Neural cell (in vitro differentiated cells): ENCODE measurements at regions not wholly inside any gene's neighbourhood (a gene's known extent, or its start where the extent isn't known, plus 50 kb on each side); places are given as distances from the start of the nearest gene placed in this dataset.
"Not testable (repeated sequence)": the region's sequence is repeated elsewhere in the genome, so short reads cannot be mapped to it uniquely, and the experiment has no call there.

Source experiments
- H2AFZ ChIP-seq: fragments of 200-600, 300-800 bp; sonication (generic), shearing (Covaris generic); 2 replicates; pipeline ENCODE4 v1.6.0; 2014; ENCODE audit warnings: low read depth, mild to moderate bottlenecking, antibody characterized with exemption, low read length, moderate library complexity
- H3F3A ChIP-seq: fragments of 200-600 bp; shearing (Covaris generic); 2 replicates; pipeline ENCODE4 v1.6.1; 2016; ENCODE audit warnings: mild to moderate bottlenecking, moderate library complexity, mixed read lengths, antibody characterized with exemption, low read length; ENCODE audit not compliant: insufficient read depth, poor library complexity, severe bottlenecking
- H3K27ac ChIP-seq: fragments of 200-600, 300-800 bp; sonication (generic), shearing (Covaris generic); 2 replicates; pipeline ENCODE4 v1.5.1; 2014; ENCODE audit warnings: mild to moderate bottlenecking, low read length, moderate library complexity
- H3K27me3 ChIP-seq: fragments of 300-800, 200-600 bp; sonication (generic), shearing (Covaris generic); 2 replicates; pipeline ENCODE4 v1.6.0; 2014; ENCODE audit warnings: mild to moderate bottlenecking, low read depth, low read length, moderate library complexity; ENCODE audit not compliant: insufficient read depth
- H3K36me3 ChIP-seq: fragments of 300-800, 200-600 bp; sonication (generic), shearing (Covaris generic); 2 replicates; pipeline ENCODE4 v1.5.1; 2014; ENCODE audit warnings: mild to moderate bottlenecking, antibody characterized with exemption, low read length, moderate library complexity; ENCODE audit not compliant: insufficient read depth
- H3K4me2 ChIP-seq: fragments of 300-800, 200-600 bp; sonication (generic), shearing (Covaris generic); 2 replicates; pipeline ENCODE4 v1.6.0; 2014; ENCODE audit warnings: mild to moderate bottlenecking, low read length
- H3K4me3 ChIP-seq: fragments of 300-800, 200-600 bp; sonication (generic), shearing (Covaris generic); 2 replicates; pipeline ENCODE4 v1.5.1; 2014; ENCODE audit warnings: mild to moderate bottlenecking, low read length, moderate library complexity
- H3K79me2 ChIP-seq: fragments of 200-600 bp; shearing (Covaris generic); replicated peaks from 2 replicates; pipeline ENCODE4 v1.6.0; 2014; ENCODE audit warnings: mild to moderate bottlenecking, low read length, moderate library complexity; ENCODE audit not compliant: insufficient read depth
- H3K9ac ChIP-seq: fragments of 300-800, 200-600 bp; sonication (generic), shearing (Covaris generic); 2 replicates; pipeline ENCODE4 v1.6.1; 2016; ENCODE audit warnings: mild to moderate bottlenecking, low read length, mixed read lengths
- H3K9me2 ChIP-seq: fragments of 200-600 bp; shearing (Covaris generic); 2 replicates; pipeline ENCODE4 v1.6.1; 2016; ENCODE audit warnings: mild to moderate bottlenecking, low read length, mixed read lengths; ENCODE audit not compliant: insufficient read depth
- H3K9me3 ChIP-seq: fragments of 200-600, 300-800 bp; sonication (generic), shearing (Covaris generic); 2 replicates; pipeline ENCODE4 v1.6.1; 2016; ENCODE audit warnings: mild to moderate bottlenecking, mixed run types, low read length, moderate library complexity, mixed read lengths
- H4K20me1 ChIP-seq: fragments of 200-600 bp; shearing (Covaris generic); 2 replicates; pipeline ENCODE4 v1.6.1; 2016; ENCODE audit warnings: mild to moderate bottlenecking, mixed run types; ENCODE audit not compliant: insufficient read depth
- EP300 ChIP-seq: fragments of 450-650 bp; conservative IDR thresholded peaks from 2 replicates; pipeline ENCODE4 v1.6.1; 2014; ENCODE audit warnings: antibody characterized with exemption, mild to moderate bottlenecking, moderate library complexity; ENCODE audit not compliant: poor library complexity, severe bottlenecking
- EZH2 ChIP-seq: fragments of 200-600, 300-800 bp; shearing (Covaris generic), sonication (generic); IDR thresholded peaks from 2 replicates; pipeline ENCODE4 v1.6.1; 2014; ENCODE audit warnings: antibody characterized with exemption, low read length, borderline replicate concordance, mild to moderate bottlenecking; ENCODE audit not compliant: insufficient read depth, poor library complexity, severe bottlenecking
- POLR2AphosphoS5 ChIP-seq: IDR thresholded peaks from 2 replicates; pipeline ENCODE4 v1.6.1; 2012
- RAD21 ChIP-seq: fragments of 450-650 bp; conservative IDR thresholded peaks from 2 replicates; pipeline ENCODE4 v1.6.1; 2014; ENCODE audit warnings: antibody characterized with exemption, mild to moderate bottlenecking, moderate library complexity
- SMC3 ChIP-seq: fragments of 450-650 bp; conservative IDR thresholded peaks from 2 replicates; pipeline ENCODE4 v1.6.1; 2014; ENCODE audit warnings: antibody characterized with exemption, mild to moderate bottlenecking, moderate library complexity; ENCODE audit not compliant: poor library complexity
- TF ChIP-seq, protein P1 (sequence below): IDR thresholded peaks from 2 replicates; pipeline ENCODE4 v1.6.1; 2012; ENCODE audit warnings: borderline replicate concordance
- TF ChIP-seq, protein P2 (sequence below): fragments of 450-650 bp; IDR thresholded peaks from 2 replicates; pipeline ENCODE4 v1.5.1; 2014; ENCODE audit warnings: antibody characterized with exemption, mild to moderate bottlenecking, moderate library complexity; ENCODE audit not compliant: poor library complexity, severe bottlenecking

DNA sequence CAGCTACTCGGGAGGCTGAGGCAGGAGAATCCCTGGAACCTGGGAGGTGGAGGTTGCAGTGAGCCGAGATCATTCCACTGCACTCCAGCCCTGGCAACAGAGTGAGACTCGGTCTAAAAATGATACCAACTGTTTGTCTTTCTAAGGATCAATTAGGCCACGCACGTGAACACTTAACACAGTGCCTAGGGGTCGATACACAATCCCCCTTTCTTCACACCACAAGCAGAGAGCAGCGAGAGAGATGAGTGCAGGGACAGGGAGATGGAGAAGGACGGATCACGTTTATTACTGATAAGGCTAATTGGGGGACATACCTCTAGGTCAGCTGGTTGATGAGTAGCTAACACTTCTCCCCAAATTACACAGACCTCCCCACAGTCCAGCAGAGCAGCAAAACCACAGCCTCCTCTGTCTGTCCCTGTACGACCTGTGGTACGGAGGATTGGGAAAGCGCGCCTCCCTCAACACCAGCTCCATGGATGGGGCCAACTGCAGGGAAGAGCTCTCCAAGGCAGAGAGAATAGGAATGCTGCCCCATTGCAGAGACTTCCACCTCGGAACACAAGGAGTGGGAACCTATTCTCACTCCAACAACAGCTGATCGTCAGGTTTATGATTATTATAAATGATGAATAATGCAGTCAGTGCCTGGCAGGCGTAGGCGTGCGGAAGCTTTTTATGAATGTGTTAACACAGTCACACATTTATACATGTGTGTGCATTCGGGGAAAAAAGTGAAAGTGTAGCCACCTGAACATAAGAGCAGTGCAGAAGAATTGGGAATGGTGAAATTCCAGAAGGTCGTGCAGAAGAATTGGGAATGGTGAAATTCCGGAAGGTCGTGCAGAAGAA lies 155.1 kb downstream of the C16orf95 start:
- Histone ChIP-seq H2AFZ (no peak overlapping the region), H3K27ac (no peak overlapping the region), H4K20me1 (no peaks in the 10 kb centered on the region), H3K9me3 (no peaks in the 10 kb centered on the region), H3K79me2 (no peaks in the 10 kb centered on the region), H3K4me2 (no peak overlapping the region), H3K4me3 (no peak overlapping the region), H3K36me3 (no peaks in the 10 kb centered on the region), H3K9me2 (no peaks in the 10 kb centered on the region), H3K9ac (no peak overlapping the region), H3K27me3 (no peaks in the 10 kb centered on the region), H3F3A (no peaks in the 10 kb centered on the region)
- no peak for TF ChIP-seq POLR2AphosphoS5
- TF ChIP-seq, protein P1, sequence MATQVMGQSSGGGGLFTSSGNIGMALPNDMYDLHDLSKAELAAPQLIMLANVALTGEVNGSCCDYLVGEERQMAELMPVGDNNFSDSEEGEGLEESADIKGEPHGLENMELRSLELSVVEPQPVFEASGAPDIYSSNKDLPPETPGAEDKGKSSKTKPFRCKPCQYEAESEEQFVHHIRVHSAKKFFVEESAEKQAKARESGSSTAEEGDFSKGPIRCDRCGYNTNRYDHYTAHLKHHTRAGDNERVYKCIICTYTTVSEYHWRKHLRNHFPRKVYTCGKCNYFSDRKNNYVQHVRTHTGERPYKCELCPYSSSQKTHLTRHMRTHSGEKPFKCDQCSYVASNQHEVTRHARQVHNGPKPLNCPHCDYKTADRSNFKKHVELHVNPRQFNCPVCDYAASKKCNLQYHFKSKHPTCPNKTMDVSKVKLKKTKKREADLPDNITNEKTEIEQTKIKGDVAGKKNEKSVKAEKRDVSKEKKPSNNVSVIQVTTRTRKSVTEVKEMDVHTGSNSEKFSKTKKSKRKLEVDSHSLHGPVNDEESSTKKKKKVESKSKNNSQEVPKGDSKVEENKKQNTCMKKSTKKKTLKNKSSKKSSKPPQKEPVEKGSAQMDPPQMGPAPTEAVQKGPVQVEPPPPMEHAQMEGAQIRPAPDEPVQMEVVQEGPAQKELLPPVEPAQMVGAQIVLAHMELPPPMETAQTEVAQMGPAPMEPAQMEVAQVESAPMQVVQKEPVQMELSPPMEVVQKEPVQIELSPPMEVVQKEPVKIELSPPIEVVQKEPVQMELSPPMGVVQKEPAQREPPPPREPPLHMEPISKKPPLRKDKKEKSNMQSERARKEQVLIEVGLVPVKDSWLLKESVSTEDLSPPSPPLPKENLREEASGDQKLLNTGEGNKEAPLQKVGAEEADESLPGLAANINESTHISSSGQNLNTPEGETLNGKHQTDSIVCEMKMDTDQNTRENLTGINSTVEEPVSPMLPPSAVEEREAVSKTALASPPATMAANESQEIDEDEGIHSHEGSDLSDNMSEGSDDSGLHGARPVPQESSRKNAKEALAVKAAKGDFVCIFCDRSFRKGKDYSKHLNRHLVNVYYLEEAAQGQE, result no peak
- TF ChIP-seq EP300, result no peak
- no peak for TF ChIP-seq SMC3
- TF ChIP-seq, protein P2, sequence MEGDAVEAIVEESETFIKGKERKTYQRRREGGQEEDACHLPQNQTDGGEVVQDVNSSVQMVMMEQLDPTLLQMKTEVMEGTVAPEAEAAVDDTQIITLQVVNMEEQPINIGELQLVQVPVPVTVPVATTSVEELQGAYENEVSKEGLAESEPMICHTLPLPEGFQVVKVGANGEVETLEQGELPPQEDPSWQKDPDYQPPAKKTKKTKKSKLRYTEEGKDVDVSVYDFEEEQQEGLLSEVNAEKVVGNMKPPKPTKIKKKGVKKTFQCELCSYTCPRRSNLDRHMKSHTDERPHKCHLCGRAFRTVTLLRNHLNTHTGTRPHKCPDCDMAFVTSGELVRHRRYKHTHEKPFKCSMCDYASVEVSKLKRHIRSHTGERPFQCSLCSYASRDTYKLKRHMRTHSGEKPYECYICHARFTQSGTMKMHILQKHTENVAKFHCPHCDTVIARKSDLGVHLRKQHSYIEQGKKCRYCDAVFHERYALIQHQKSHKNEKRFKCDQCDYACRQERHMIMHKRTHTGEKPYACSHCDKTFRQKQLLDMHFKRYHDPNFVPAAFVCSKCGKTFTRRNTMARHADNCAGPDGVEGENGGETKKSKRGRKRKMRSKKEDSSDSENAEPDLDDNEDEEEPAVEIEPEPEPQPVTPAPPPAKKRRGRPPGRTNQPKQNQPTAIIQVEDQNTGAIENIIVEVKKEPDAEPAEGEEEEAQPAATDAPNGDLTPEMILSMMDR, result no peak
- no peak for TF ChIP-seq EZH2
- no peak for TF ChIP-seq RAD21

DNA sequence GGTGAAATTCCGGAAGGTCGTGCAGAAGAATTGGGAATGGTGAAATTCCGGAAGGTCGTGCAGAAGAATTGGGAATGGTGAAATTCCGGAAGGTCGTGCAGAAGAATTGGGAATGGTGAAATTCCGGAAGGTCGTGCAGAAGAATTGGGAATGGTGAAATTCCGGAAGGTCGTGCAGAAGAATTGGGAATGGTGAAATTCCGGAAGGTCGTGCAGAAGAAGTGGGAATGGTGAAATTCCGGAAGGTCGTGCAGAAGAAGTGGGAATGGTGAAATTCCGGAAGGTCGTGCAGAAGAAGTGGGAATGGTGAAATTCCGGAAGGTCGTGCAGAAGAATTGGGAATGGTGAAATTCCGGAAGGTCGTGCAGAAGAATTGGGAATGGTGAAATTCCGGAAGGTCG lies 154.4 kb downstream of the C16orf95 start:
- H3K36me3 ChIP-seq, H3K9me3 ChIP-seq, H3K79me2 ChIP-seq, H3K4me2 ChIP-seq, H3F3A ChIP-seq, H3K9ac ChIP-seq, H3K27ac ChIP-seq, H3K27me3 ChIP-seq, H3K9me2 ChIP-seq, H2AFZ ChIP-seq, H4K20me1 ChIP-seq, H3K4me3 ChIP-seq: not testable (repeated sequence)
- TF ChIP-seq, protein P1, result peak; percentile 97
